HFF-Myc (cell line): ENCODE measurements at regions not wholly inside any gene's neighbourhood (a gene's known extent, or its start where the extent isn't known, plus 50 kb on each side); places are given as distances from the start of the nearest gene placed in this dataset.

Experiments
- DNase-seq: peaks from one replicate; pipeline ENCODE4 v3.0.0-alpha.2; 2011; ENCODE audit warnings: low read depth; ENCODE audit errors: extremely low read depth
- H3K4me3 ChIP-seq: replicated peaks from 2 replicates; pipeline ENCODE4 v1.5.1; 2011; ENCODE audit warnings: low read depth, mild to moderate bottlenecking, control low read depth, low read length
- TF ChIP-seq, protein P1 (sequence below): IDR thresholded peaks from 2 replicates; pipeline ENCODE4 v1.5.1; 2012; ENCODE audit warnings: mild to moderate bottlenecking, low read depth, low read length, control low read depth; ENCODE audit errors: missing control alignments

DNA sequence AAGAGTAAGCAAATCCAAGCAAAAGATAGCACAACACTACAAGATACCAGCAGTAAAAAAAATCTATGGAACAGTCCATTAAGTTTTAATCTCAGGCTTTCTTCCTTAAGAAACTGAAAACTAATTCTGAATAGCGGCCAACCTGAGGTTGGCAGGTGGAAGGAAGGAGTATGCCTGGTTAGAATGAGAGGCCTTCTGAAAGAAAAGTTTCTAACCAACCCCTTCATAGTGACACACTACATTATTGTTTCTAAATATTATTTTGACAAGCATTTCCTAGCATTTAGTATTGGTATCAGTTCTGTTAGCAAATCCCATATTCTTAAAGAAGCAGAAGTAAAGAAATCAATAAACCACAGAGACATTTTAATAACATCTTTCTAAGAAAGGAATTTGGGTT, 205.7 kb upstream of the PTBP2 start:
- TF ChIP-seq, protein P1, sequence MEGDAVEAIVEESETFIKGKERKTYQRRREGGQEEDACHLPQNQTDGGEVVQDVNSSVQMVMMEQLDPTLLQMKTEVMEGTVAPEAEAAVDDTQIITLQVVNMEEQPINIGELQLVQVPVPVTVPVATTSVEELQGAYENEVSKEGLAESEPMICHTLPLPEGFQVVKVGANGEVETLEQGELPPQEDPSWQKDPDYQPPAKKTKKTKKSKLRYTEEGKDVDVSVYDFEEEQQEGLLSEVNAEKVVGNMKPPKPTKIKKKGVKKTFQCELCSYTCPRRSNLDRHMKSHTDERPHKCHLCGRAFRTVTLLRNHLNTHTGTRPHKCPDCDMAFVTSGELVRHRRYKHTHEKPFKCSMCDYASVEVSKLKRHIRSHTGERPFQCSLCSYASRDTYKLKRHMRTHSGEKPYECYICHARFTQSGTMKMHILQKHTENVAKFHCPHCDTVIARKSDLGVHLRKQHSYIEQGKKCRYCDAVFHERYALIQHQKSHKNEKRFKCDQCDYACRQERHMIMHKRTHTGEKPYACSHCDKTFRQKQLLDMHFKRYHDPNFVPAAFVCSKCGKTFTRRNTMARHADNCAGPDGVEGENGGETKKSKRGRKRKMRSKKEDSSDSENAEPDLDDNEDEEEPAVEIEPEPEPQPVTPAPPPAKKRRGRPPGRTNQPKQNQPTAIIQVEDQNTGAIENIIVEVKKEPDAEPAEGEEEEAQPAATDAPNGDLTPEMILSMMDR, result no peak
- no peak for DNase-seq
- H3K4me3 ChIP-seq, result no peak overlapping the region

- TF ChIP-seq, protein P1, result no peak
- no peak overlapping the region for H3K4me3 ChIP-seq
- no peak for DNase-seq
Observed at GRCh38 chr1:96519851-96520578, 201.6 kb upstream of the PTBP2 start.

GRCh38 chr1:96520579-96520947, 201.0 kb upstream of the PTBP2 start:
- TF ChIP-seq, protein P1, result no peak
- no peak overlapping the region for H3K4me3 ChIP-seq
- DNase-seq, result no peak

- no peak overlapping the region for H3K4me3 ChIP-seq
- TF ChIP-seq, protein P1, result no peak
- DNase-seq, result no peak
Observed at GRCh38 chr1:96521010-96521409, 200.6 kb upstream of the PTBP2 start.

DNA sequence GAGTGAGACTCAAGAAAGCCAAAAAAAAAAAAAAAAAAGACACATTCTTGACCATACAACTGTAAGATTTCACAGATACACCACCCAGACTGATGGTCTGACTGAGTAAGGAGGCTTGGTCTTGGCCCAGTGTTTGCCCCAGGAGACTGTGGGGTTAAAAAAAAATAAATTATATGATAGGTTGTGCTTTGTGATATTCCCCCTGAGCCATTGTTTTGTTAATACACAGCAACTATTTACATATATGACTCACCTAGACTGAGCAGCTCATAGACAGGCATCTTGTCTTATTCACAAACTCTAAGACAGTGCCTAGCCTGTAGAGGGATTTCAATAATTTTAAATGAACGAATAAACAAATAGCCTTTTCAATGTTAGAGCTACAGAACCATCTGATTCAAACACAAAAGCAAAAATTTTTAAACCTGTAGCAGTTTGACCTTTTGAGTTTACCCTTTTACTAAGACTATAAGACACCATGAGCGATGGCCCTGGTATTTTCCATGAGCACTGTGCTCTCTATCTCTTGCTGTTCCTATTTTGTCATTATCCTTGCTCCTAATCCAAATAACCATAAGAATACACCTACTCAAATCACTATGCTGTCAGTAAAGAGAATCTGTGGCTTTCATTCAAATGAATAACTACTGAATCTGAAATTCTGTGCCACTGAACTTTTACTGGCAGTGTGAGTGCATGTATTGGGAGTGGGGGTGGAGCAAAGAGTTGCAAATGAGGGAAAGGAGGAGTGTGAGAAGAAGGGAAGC, 199.4 kb upstream of the PTBP2 start:
- TF ChIP-seq, protein P1, result no peak
- H3K4me3 ChIP-seq, result no peak overlapping the region
- no peak for DNase-seq

DNA sequence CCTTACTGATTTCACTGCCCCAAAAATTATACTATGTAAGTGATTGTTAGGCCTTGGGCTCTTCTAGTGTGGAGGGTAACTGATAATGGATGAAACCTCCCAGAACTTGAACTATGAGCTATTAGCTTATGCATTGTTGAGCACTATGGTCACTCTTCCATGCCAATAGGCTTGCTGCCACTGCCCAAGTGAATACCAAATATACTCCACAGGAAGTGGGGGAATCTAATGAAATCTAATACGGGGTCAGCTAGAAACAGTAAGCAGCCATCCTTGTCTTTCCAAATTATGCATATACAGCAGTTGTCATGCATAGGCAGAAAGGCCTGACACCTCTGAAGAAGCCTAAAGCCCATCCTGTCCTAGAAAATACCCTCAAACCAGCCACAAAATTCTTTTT, 198.7 kb upstream of the PTBP2 start:
- no peak for DNase-seq
- TF ChIP-seq, protein P1, result no peak
- H3K4me3 ChIP-seq, result no peak overlapping the region
